CD4-positive, alpha-beta T cell treated with Interleukin-21 for 1 hour (primary cell): ENCODE measurements at regions not wholly inside any gene's neighbourhood (a gene's known extent, or its start where the extent isn't known, plus 50 kb on each side); places are given as distances from the start of the nearest gene placed in this dataset.
"Not testable (repeated sequence)": the region's sequence is repeated elsewhere in the genome, so short reads cannot be mapped to it uniquely, and the experiment has no call there.

ENCODE experiments used
- DNase-seq: peaks from one replicate; pipeline ENCODE4 v3.0.0-alpha.2; 2020

- no peak for DNase-seq
Measured at GRCh38 chr17:33862772-33863602, 392.1 kb upstream of the CCL2 start.

- no peak for DNase-seq
Measured at GRCh38 chr17:33864758-33865229, 390.3 kb upstream of the CCL2 start.

- no peak for DNase-seq
Measured at GRCh38 chr17:33868899-33869298, 386.2 kb upstream of the CCL2 start.

- DNase-seq: no peak
Measured at GRCh38 chr17:33870936-33871335, 384.1 kb upstream of the CCL2 start.

- no peak for DNase-seq
Measured at GRCh38 chr17:33871720-33872540, 383.2 kb upstream of the CCL2 start.

GRCh38 chr17:33873201-33873617, 381.9 kb upstream of the CCL2 start:
- DNase-seq: no peak

GRCh38 chr17:33874617-33875060, 380.4 kb upstream of the CCL2 start:
- DNase-seq: no peak

- DNase-seq: no peak
Measured at GRCh38 chr17:33875973-33876372, 379.1 kb upstream of the CCL2 start.

GRCh38 chr17:33882273-33882672, 372.8 kb upstream of the CCL2 start:
- not testable (repeated sequence) for DNase-seq

- not testable (repeated sequence) for DNase-seq
Measured at GRCh38 chr17:33882677-33883076, 372.4 kb upstream of the CCL2 start.

GRCh38 chr17:33888455-33888854, 366.6 kb upstream of the CCL2 start:
- DNase-seq: no peak

GRCh38 chr17:33889040-33889439, 366.0 kb upstream of the CCL2 start:
- DNase-seq: no peak

GRCh38 chr17:33889766-33890165, 365.3 kb upstream of the CCL2 start:
- DNase-seq: no peak

GRCh38 chr17:33892717-33893591, 362.1 kb upstream of the CCL2 start:
- no peak for DNase-seq

- no peak for DNase-seq
Measured at GRCh38 chr17:33895491-33895890, 359.6 kb upstream of the CCL2 start.

- no peak for DNase-seq
Measured at GRCh38 chr17:33896263-33896662, 358.8 kb upstream of the CCL2 start.

GRCh38 chr17:33901085-33901484, 354.0 kb upstream of the CCL2 start:
- no peak for DNase-seq

- no peak for DNase-seq
Measured at GRCh38 chr17:33902901-33903449, 352.1 kb upstream of the CCL2 start.

GRCh38 chr17:33904476-33904875, 350.6 kb upstream of the CCL2 start:
- no peak for DNase-seq

GRCh38 chr17:33905338-33905800, 349.7 kb upstream of the CCL2 start:
- DNase-seq: no peak

- no peak for DNase-seq
Measured at GRCh38 chr17:33908363-33909064, 346.6 kb upstream of the CCL2 start.
